Trophoblast cell (in vitro differentiated cells and primary cell): ENCODE measurements at regions not wholly inside any gene's neighbourhood (a gene's known extent, or its start where the extent isn't known, plus 50 kb on each side); places are given as distances from the start of the nearest gene placed in this dataset.

Experiments
- DNase-seq, 2 donors: peaks; one replicate each; pipeline ENCODE4 v3.0.0-alpha.2; 2016
- H2AFZ ChIP-seq: 2 replicates; pipeline ENCODE4 v1.6.1; 2013; ENCODE audit warnings: low read length, moderate library complexity, mild to moderate bottlenecking; ENCODE audit not compliant: insufficient read depth, poor library complexity
- H2AK5ac ChIP-seq: 2 replicates; pipeline ENCODE4 v1.6.1; 2013; ENCODE audit warnings: mild to moderate bottlenecking, low read length
- H2BK120ac ChIP-seq: 2 replicates; pipeline ENCODE4 v1.6.1; 2013; ENCODE audit warnings: low read length, mild to moderate bottlenecking, moderate library complexity; ENCODE audit not compliant: insufficient read depth, poor library complexity
- H2BK12ac ChIP-seq: 2 replicates; pipeline ENCODE4 v1.6.1; 2013; ENCODE audit warnings: mild to moderate bottlenecking, low read length, moderate library complexity
- H2BK5ac ChIP-seq: 2 replicates; pipeline ENCODE4 v1.6.1; 2013; ENCODE audit warnings: low read length, low read depth, moderate library complexity, mild to moderate bottlenecking; ENCODE audit not compliant: poor library complexity
- H3K14ac ChIP-seq: 2 replicates; pipeline ENCODE4 v1.6.1; 2013; ENCODE audit warnings: mild to moderate bottlenecking, low read length
- H3K18ac ChIP-seq: 2 replicates; pipeline ENCODE4 v1.6.1; 2013; ENCODE audit warnings: mild to moderate bottlenecking, low read length
- H3K23ac ChIP-seq: 2 replicates; pipeline ENCODE4 v1.6.1; 2013; ENCODE audit warnings: low read length
- H3K27ac ChIP-seq: 2 replicates; pipeline ENCODE4 v1.5.1; 2013; ENCODE audit warnings: low read depth, mild to moderate bottlenecking, inconsistent platforms, low read length, moderate library complexity
- H3K27me3 ChIP-seq: 2 replicates; pipeline ENCODE4 v1.6.1; 2013; ENCODE audit warnings: inconsistent platforms, mild to moderate bottlenecking, low read length, moderate library complexity; ENCODE audit not compliant: insufficient read depth
- H3K36me3 ChIP-seq, 2 experiments: 1 replicate in 1 of 2; 2 replicates in 1 of 2; pipeline ENCODE4 v1.6.1; 2013; ENCODE audit warnings: low read length in 2 of 2, mild to moderate bottlenecking in 2 of 2, moderate library complexity in 1 of 2; ENCODE audit not compliant: insufficient read depth in 2 of 2, control insufficient read depth in 1 of 2
- H3K4ac ChIP-seq: 2 replicates; pipeline ENCODE4 v1.6.1; 2013; ENCODE audit warnings: low read depth, mild to moderate bottlenecking, low read length, moderate library complexity
- H3K4me1 ChIP-seq, 2 experiments: 1 replicate in 1 of 2; 2 replicates in 1 of 2; pipeline ENCODE4 v1.6.1; 2013; ENCODE audit warnings: low read length in 2 of 2, mild to moderate bottlenecking in 2 of 2, moderate library complexity in 1 of 2; ENCODE audit not compliant: insufficient read depth in 2 of 2, control insufficient read depth in 1 of 2
- H3K4me2 ChIP-seq: 2 replicates; pipeline ENCODE4 v1.6.1; 2013; ENCODE audit warnings: inconsistent platforms, mild to moderate bottlenecking, low read length, moderate library complexity
- H3K4me3 ChIP-seq: 2 replicates; pipeline ENCODE4 v1.5.1; 2013; ENCODE audit warnings: mild to moderate bottlenecking, low read depth, low read length, inconsistent platforms
- H3K79me1 ChIP-seq: one replicate; pipeline ENCODE4 v1.6.1; 2013; ENCODE audit warnings: low read length
- H3K79me2 ChIP-seq: 2 replicates; pipeline ENCODE4 v1.6.1; 2013; ENCODE audit warnings: low read length, mild to moderate bottlenecking; ENCODE audit not compliant: control insufficient read depth, insufficient read depth, poor library complexity
- H3K9ac ChIP-seq: 2 replicates; pipeline ENCODE4 v1.6.1; 2013; ENCODE audit warnings: mild to moderate bottlenecking, low read length
- H3K9me3 ChIP-seq: 2 replicates; pipeline ENCODE4 v1.6.1; 2013; ENCODE audit warnings: low read depth, mild to moderate bottlenecking, control low read depth, inconsistent platforms, low read length; ENCODE audit not compliant: insufficient read depth
- H4K12ac ChIP-seq: 2 replicates; pipeline ENCODE4 v1.6.1; 2013; ENCODE audit warnings: low read depth, mild to moderate bottlenecking, low read length, moderate library complexity
- H4K8ac ChIP-seq: 2 replicates; pipeline ENCODE4 v1.6.1; 2013; ENCODE audit warnings: low read depth, mild to moderate bottlenecking, low read length, moderate library complexity
- H4K91ac ChIP-seq: one replicate; pipeline ENCODE4 v1.6.1; 2013; ENCODE audit warnings: low read depth, mild to moderate bottlenecking, low read length, moderate library complexity
- WGBS: extraction: QIAGEN DNeasy Blood & Tissue Kit; methylation state at CpG from one replicate; pipeline ENCODE4 v1.1.7; 2013; ENCODE audit warnings: missing lambda C conversion rate; ENCODE audit not compliant: insufficient read length, insufficient coverage; ENCODE audit errors: extremely low coverage; 5-methylcytosine and 5-hydroxymethylcytosine counted together

- Histone ChIP-seq H4K91ac (no peak overlapping the region), H3K9ac (no peak overlapping the region), H3K9me3 (no peaks in the 10 kb centered on the region), H3K4me2 (no peak overlapping the region), H2BK5ac (no peak overlapping the region), H3K79me1 (no peaks in the 10 kb centered on the region), H3K14ac (no peak overlapping the region), H2AFZ (no peak overlapping the region), H2AK5ac (no peak overlapping the region), H3K4ac (no peak overlapping the region), H3K4me1 (no peaks in the 10 kb centered on the region), H3K36me3 (no peaks in the 10 kb centered on the region), H3K23ac (no peak overlapping the region), H3K4me3 (no peak overlapping the region), H4K12ac (no peak overlapping the region), H2BK120ac (no peak overlapping the region), H3K27ac (no peak overlapping the region), H4K8ac (no peak overlapping the region), H3K79me2 (no peaks in the 10 kb centered on the region), H3K18ac (no peak overlapping the region), H2BK12ac (no peak overlapping the region), H3K27me3 (no peaks in the 10 kb centered on the region)
- WGBS, result no CpG with 5 or more reads among the region's 8 CpGs
- no peak for DNase-seq
These were observed 336.0 kb downstream of the SHANK2 start for GRCh38 chr11:70916351-70916750.

- WGBS, result no CpG with 5 or more reads among the region's 7 CpGs
- no peaks in the 10 kb centered on the region for H3K79me2 ChIP-seq
- no peak overlapping the region for H3K27ac ChIP-seq
- H2BK5ac ChIP-seq, result no peak overlapping the region
- H3K4ac ChIP-seq, result no peak overlapping the region
- H3K4me1 ChIP-seq, result no peaks in the 10 kb centered on the region
- H3K27me3 ChIP-seq, result no peaks in the 10 kb centered on the region
- H4K8ac ChIP-seq, result no peak overlapping the region
- no peak overlapping the region for H2AFZ ChIP-seq
- H3K9me3 ChIP-seq, result no peaks in the 10 kb centered on the region
- no peak overlapping the region for H3K4me2 ChIP-seq
- H4K91ac ChIP-seq, result no peak overlapping the region
- H3K4me3 ChIP-seq, result no peak overlapping the region
- H4K12ac ChIP-seq, result no peak overlapping the region
- H3K14ac ChIP-seq, result no peak overlapping the region
- H3K36me3 ChIP-seq, result no peaks in the 10 kb centered on the region
- H2BK12ac ChIP-seq, result no peak overlapping the region
- H2BK120ac ChIP-seq, result no peak overlapping the region
- no peaks in the 10 kb centered on the region for H3K79me1 ChIP-seq
- DNase-seq, result no peak
- H3K23ac ChIP-seq, result no peak overlapping the region
- H3K18ac ChIP-seq, result no peak overlapping the region
- no peak overlapping the region for H2AK5ac ChIP-seq
- no peak overlapping the region for H3K9ac ChIP-seq
These were observed 334.1 kb downstream of the SHANK2 start for GRCh38 chr11:70918242-70918641.

GRCh38 chr11:70921804-70922203, 330.6 kb downstream of the SHANK2 start:
- Histone ChIP-seq H3K9ac (no peak overlapping the region), H3K14ac (no peak overlapping the region), H4K8ac (no peak overlapping the region), H3K4me1 (no peaks in the 10 kb centered on the region), H3K27me3 (no peaks in the 10 kb centered on the region), H3K4me3 (no peak overlapping the region), H2AFZ (no peak overlapping the region), H2BK5ac (no peak overlapping the region), H4K12ac (no peak overlapping the region), H3K23ac (no peak overlapping the region), H3K4ac (no peak overlapping the region), H3K79me1 (no peaks in the 10 kb centered on the region), H3K79me2 (no peaks in the 10 kb centered on the region), H3K4me2 (no peak overlapping the region), H2BK120ac (no peak overlapping the region), H3K36me3 (peaks cover 0 to 1% of the 10 kb centered on the region in 2 experiments), H2AK5ac (no peak overlapping the region), H3K9me3 (peaks cover 5% of the 10 kb centered on the region), H3K27ac (no peak overlapping the region), H4K91ac (no peak overlapping the region), H3K18ac (no peak overlapping the region), H2BK12ac (no peak overlapping the region)
- WGBS, result no CpG with 5 or more reads among the region's 4 CpGs
- no peak for DNase-seq

- Histone ChIP-seq H3K79me2 (no peaks in the 10 kb centered on the region), H3K36me3 (peaks cover 0 to 1% of the 10 kb centered on the region in 2 experiments), H3K79me1 (no peaks in the 10 kb centered on the region), H2AFZ (no peak overlapping the region), H3K4ac (no peak overlapping the region), H4K12ac (no peak overlapping the region), H3K23ac (no peak overlapping the region), H3K4me2 (no peak overlapping the region), H2AK5ac (no peak overlapping the region), H3K4me1 (no peaks in the 10 kb centered on the region), H3K27me3 (no peaks in the 10 kb centered on the region), H2BK5ac (no peak overlapping the region), H2BK12ac (no peak overlapping the region), H3K14ac (no peak overlapping the region), H3K9ac (no peak overlapping the region), H3K4me3 (no peak overlapping the region), H3K9me3 (peaks cover 5% of the 10 kb centered on the region), H3K27ac (no peak overlapping the region), H2BK120ac (no peak overlapping the region), H3K18ac (no peak overlapping the region), H4K91ac (no peak overlapping the region), H4K8ac (no peak overlapping the region)
- DNase-seq, result no peak
- no CpG with 5 or more reads among the region's 8 CpGs for WGBS
These were observed 328.3 kb downstream of the SHANK2 start for GRCh38 chr11:70924108-70924507.
